ENCODE measurements at regions not wholly inside any gene's neighbourhood (a gene's known extent, or its start where the extent isn't known, plus 50 kb on each side); places are given as distances from the start of the nearest gene placed in this dataset.

DNA sequence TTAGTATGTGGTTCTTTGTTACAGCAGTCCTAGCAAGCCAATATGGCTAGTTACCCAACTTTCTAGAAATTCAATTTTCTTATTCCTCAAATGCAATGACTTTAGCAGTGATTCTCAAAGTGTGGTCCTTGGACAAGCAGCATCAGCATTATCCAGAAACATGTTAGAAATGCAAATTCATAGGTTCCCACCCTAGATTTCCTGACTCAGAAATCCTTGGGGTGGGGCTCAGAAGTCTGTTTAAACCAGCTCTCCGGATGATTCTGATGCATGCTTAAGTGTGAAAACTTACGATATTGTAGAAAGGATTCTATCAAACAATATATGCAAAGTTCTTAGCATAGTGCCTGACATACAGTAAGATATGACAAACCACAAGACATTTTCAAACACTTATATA, 757.1 kb downstream of the DHX35 start:
- no peaks in the 10 kb centered on the region for H3K79me1 ChIP-seq (ENCODE audit: low read depth, low read length)
- no peak overlapping the region for H3K4ac ChIP-seq (replicated peaks; ENCODE audit: insufficient read length, low read depth, low read length)
- no peaks in the 10 kb centered on the region for H3K23me2 ChIP-seq (ENCODE audit: low read depth, low read length)
- no peaks in the 10 kb centered on the region for H4K20me1 ChIP-seq (replicated peaks in 1 of 2; ENCODE audit: control insufficient read depth in 1 of 2, insufficient read depth in 2 of 2, low read length in 2 of 2)
- TF ChIP-seq MAFK (IDR thresholded peaks at IDR 0.05; ENCODE audit: low read depth, low read length): no peak
- no peak for TF ChIP-seq RXRA (IDR thresholded peaks at IDR 0.05; ENCODE audit: insufficient read depth, low read depth, low read length)
- no peak for TF ChIP-seq POU5F1 (IDR thresholded peaks at IDR 0.05; ENCODE audit: low read depth, low read length)
- no peak for TF ChIP-seq JUND (IDR thresholded peaks at IDR 0.05; ENCODE audit: low read length)
- no peak for TF ChIP-seq TAF7 (optimal IDR thresholded peaks at IDR 0.05; ENCODE audit: borderline replicate concordance, low read depth, low read length)
- no peak for TF ChIP-seq CHD1 (IDR thresholded peaks at IDR 0.05; ENCODE audit: low read depth, low read length)
- FAIRE-seq (no peak), DNase-seq (ENCODE audit: low read depth in 1 of 2, low spot score in 2 of 2) (no peak)
- no peaks in the 10 kb centered on the region for H3K79me2 ChIP-seq (ENCODE audit: control insufficient read depth in 1 of 2, insufficient read depth in 2 of 2, low read length in 2 of 2)
- H4K91ac ChIP-seq (replicated peaks; ENCODE audit: insufficient read length, low read length): no peak overlapping the region
- H2BK20ac ChIP-seq (ENCODE audit: low read length): no peak overlapping the region
- no peak overlapping the region for H4K8ac ChIP-seq (ENCODE audit: extremely low read depth, insufficient read depth, low read length)
- CTCF ChIA-PET (ENCODE audit: partially characterized antibody): no interaction called here
- no peak overlapping the region for H4K5ac ChIP-seq (ENCODE audit: insufficient read length, low read depth, low read length)
- H3K9me3 ChIP-seq (ENCODE audit: insufficient read depth in 2 of 2, low read depth in 1 of 2, low read length in 1 of 2): no peaks in the 10 kb centered on the region
- H2BK15ac ChIP-seq (ENCODE audit: low read length): no peak overlapping the region
- no peak overlapping the region for H2AK5ac ChIP-seq (ENCODE audit: low read depth, low read length)
- H2BK12ac ChIP-seq (ENCODE audit: low read depth, low read length): no peak overlapping the region
- H3K36me3 ChIP-seq (ENCODE audit: control insufficient read depth in 2 of 4, insufficient read depth in 4 of 4, low read length in 3 of 4): no peaks in the 10 kb centered on the region
- POLR2A ChIA-PET (ENCODE audit: partially characterized antibody): no interaction called here
- no peak overlapping the region for H2BK5ac ChIP-seq (ENCODE audit: low read depth, low read length)
- H3K4me3 ChIP-seq (ENCODE audit: extremely low read depth in 1 of 4, insufficient read depth in 2 of 4, low read depth in 3 of 4, low read length in 4 of 4): no peak overlapping the region
- no peak overlapping the region for H3K14ac ChIP-seq (ENCODE audit: insufficient read length)
- H3K9ac ChIP-seq (replicated peaks in 1 of 4; ENCODE audit: extremely low read depth in 1 of 4, low read depth in 3 of 4, low read length in 3 of 4): no peak overlapping the region
- no peak overlapping the region for H2BK120ac ChIP-seq (replicated peaks; ENCODE audit: low read depth, low read length)
- H3K56ac ChIP-seq (replicated peaks; ENCODE audit: insufficient read length, low read depth, low read length): no peak overlapping the region
- no peaks in the 10 kb centered on the region for H3K4me1 ChIP-seq (replicated peaks in 1 of 4; ENCODE audit: control insufficient read depth in 3 of 4, insufficient read depth in 4 of 4, low read length in 3 of 4)
- no peak overlapping the region for H3K18ac ChIP-seq (ENCODE audit: extremely low read depth, low read length)
- H2AFZ ChIP-seq (ENCODE audit: low read length): no peak overlapping the region
- H3K4me2 ChIP-seq (ENCODE audit: insufficient read depth in 1 of 2, low read depth in 2 of 2, low read length in 2 of 2): no peak overlapping the region
- 94% methylated on average over 2 of the region's 2 CpGs; no CpG with 5 or more reads in 1 of the 2 experiments for WGBS, 2 experiments (ENCODE audit: extremely low coverage in 1 of 2, insufficient coverage in 1 of 2, insufficient read length in 1 of 2, insufficient replicate concordance in 2 of 2, low coverage in 1 of 2, low lambda C conversion rate in 2 of 2, missing lambda C conversion rate in 1 of 2)
- no peaks in the 10 kb centered on the region for H3K27me3 ChIP-seq (replicated peaks in 1 of 4; ENCODE audit: control insufficient read depth in 3 of 4, extremely low read depth in 1 of 4, insufficient read depth in 3 of 4, low read length in 3 of 4)
- H3K23ac ChIP-seq (ENCODE audit: insufficient read length): no peak overlapping the region
- H3K27ac ChIP-seq (ENCODE audit: low read depth, low read length): no peak overlapping the region
